Adipocyte (in vitro differentiated cells): ENCODE measurements at regions not wholly inside any gene's neighbourhood (a gene's known extent, or its start where the extent isn't known, plus 50 kb on each side); places are given as distances from the start of the nearest gene placed in this dataset.

Experiments
- DNase-seq: peaks from one replicate; pipeline ENCODE4 v3.0.0-alpha.2; 2015; ENCODE audit warnings: low read depth
- H3K27me3 ChIP-seq: replicated peaks from 2 replicates; pipeline ENCODE4 v1.7.0; 2013; ENCODE audit warnings: mild to moderate bottlenecking, low read length, moderate library complexity; ENCODE audit not compliant: control insufficient read depth, insufficient read depth
- H3K36me3 ChIP-seq: 2 replicates; pipeline ENCODE4 v1.7.0; 2013; ENCODE audit warnings: low read length, mild to moderate bottlenecking, moderate library complexity; ENCODE audit not compliant: control insufficient read depth, insufficient read depth, severe bottlenecking
- H3K4me1 ChIP-seq: 2 replicates; pipeline ENCODE4 v1.7.0; 2013; ENCODE audit warnings: mild to moderate bottlenecking, low read length, moderate library complexity; ENCODE audit not compliant: control insufficient read depth, insufficient read depth
- H3K4me3 ChIP-seq: 2 replicates; pipeline ENCODE4 v1.7.0; 2013; ENCODE audit warnings: mild to moderate bottlenecking, low read length, moderate library complexity
- H3K9ac ChIP-seq: 2 replicates; pipeline ENCODE4 v1.7.0; 2013; ENCODE audit warnings: mild to moderate bottlenecking, low read length, moderate library complexity
- H3K9me3 ChIP-seq: 2 replicates; pipeline ENCODE4 v1.7.0; 2013; ENCODE audit warnings: mild to moderate bottlenecking, low read length, moderate library complexity; ENCODE audit not compliant: control insufficient read depth

- Histone ChIP-seq H3K4me1 (peaks cover 15% of the 10 kb centered on the region), H3K27me3 (no peaks in the 10 kb centered on the region), H3K9ac (peak overlapping the region; percentile 30), H3K4me3 (peak overlapping the region; percentile 16), H3K36me3 (no peaks in the 10 kb centered on the region), H3K9me3 (no peaks in the 10 kb centered on the region)
- DNase-seq: peak; percentile 10
Measured at GRCh38 chr7:68733219-68734153, 864.8 kb upstream of the AUTS2 start.

- H3K9ac ChIP-seq: no peak overlapping the region
- H3K4me3 ChIP-seq: no peak overlapping the region
- peaks cover 15% of the 10 kb centered on the region for H3K4me1 ChIP-seq
- H3K9me3 ChIP-seq: no peaks in the 10 kb centered on the region
- no peak for DNase-seq
- no peaks in the 10 kb centered on the region for H3K36me3 ChIP-seq
- peaks cover 5% of the 10 kb centered on the region for H3K27me3 ChIP-seq
Measured at GRCh38 chr7:68734431-68734830, 863.8 kb upstream of the AUTS2 start.

- Histone ChIP-seq H3K4me1 (no peaks in the 10 kb centered on the region), H3K36me3 (no peaks in the 10 kb centered on the region), H3K9ac (no peak overlapping the region), H3K27me3 (peaks cover 5% of the 10 kb centered on the region), H3K9me3 (no peaks in the 10 kb centered on the region), H3K4me3 (no peak overlapping the region)
- DNase-seq: no peak
Measured at GRCh38 chr7:68739306-68739705, 859.0 kb upstream of the AUTS2 start.

GRCh38 chr7:68744036-68744435, 854.2 kb upstream of the AUTS2 start:
- H3K9ac ChIP-seq: no peak overlapping the region
- H3K4me3 ChIP-seq: no peak overlapping the region
- DNase-seq: no peak
- H3K9me3 ChIP-seq: no peaks in the 10 kb centered on the region
- no peaks in the 10 kb centered on the region for H3K4me1 ChIP-seq
- no peaks in the 10 kb centered on the region for H3K36me3 ChIP-seq
- peaks cover 2% of the 10 kb centered on the region for H3K27me3 ChIP-seq

- no peaks in the 10 kb centered on the region for H3K27me3 ChIP-seq
- H3K4me3 ChIP-seq: no peak overlapping the region
- no peak for DNase-seq
- H3K36me3 ChIP-seq: no peaks in the 10 kb centered on the region
- no peak overlapping the region for H3K9ac ChIP-seq
- H3K9me3 ChIP-seq: no peaks in the 10 kb centered on the region
- peaks cover 10% of the 10 kb centered on the region for H3K4me1 ChIP-seq
Measured at GRCh38 chr7:68748934-68749900, 849.1 kb upstream of the AUTS2 start.

GRCh38 chr7:68752485-68753178, 845.6 kb upstream of the AUTS2 start:
- Histone ChIP-seq H3K4me1 (peaks cover 10% of the 10 kb centered on the region), H3K27me3 (no peaks in the 10 kb centered on the region), H3K4me3 (no peak overlapping the region), H3K36me3 (no peaks in the 10 kb centered on the region), H3K9me3 (no peaks in the 10 kb centered on the region), H3K9ac (no peak overlapping the region)
- no peak for DNase-seq

- Histone ChIP-seq H3K4me1 (peaks cover 10% of the 10 kb centered on the region), H3K36me3 (no peaks in the 10 kb centered on the region), H3K4me3 (no peak overlapping the region), H3K9me3 (no peaks in the 10 kb centered on the region), H3K27me3 (no peaks in the 10 kb centered on the region), H3K9ac (no peak overlapping the region)
- no peak for DNase-seq
Measured at GRCh38 chr7:68754414-68754813, 843.9 kb upstream of the AUTS2 start.

GRCh38 chr7:68756986-68757495, 841.2 kb upstream of the AUTS2 start:
- no peaks in the 10 kb centered on the region for H3K9me3 ChIP-seq

GRCh38 chr7:68760556-68760955, 837.7 kb upstream of the AUTS2 start:
- Histone ChIP-seq H3K36me3 (no peaks in the 10 kb centered on the region), H3K27me3 (no peaks in the 10 kb centered on the region), H3K4me3 (no peak overlapping the region), H3K9me3 (peaks cover 11% of the 10 kb centered on the region), H3K9ac (no peak overlapping the region), H3K4me1 (no peaks in the 10 kb centered on the region)
- no peak for DNase-seq

More at GRCh38 chr7:68756986-68757495, 841.2 kb upstream of the AUTS2 start:
- Histone ChIP-seq H3K9ac (no peak overlapping the region), H3K4me1 (peaks cover 9% of the 10 kb centered on the region), H3K27me3 (no peaks in the 10 kb centered on the region), H3K4me3 (no peak overlapping the region), H3K36me3 (no peaks in the 10 kb centered on the region)
- DNase-seq: no peak

GRCh38 chr7:68767462-68767861, 830.8 kb upstream of the AUTS2 start:
- Histone ChIP-seq H3K4me3 (no peak overlapping the region), H3K9me3 (peaks cover 10% of the 10 kb centered on the region), H3K4me1 (peaks cover 4% of the 10 kb centered on the region), H3K36me3 (no peaks in the 10 kb centered on the region), H3K9ac (no peak overlapping the region), H3K27me3 (no peaks in the 10 kb centered on the region)
- DNase-seq: no peak
